Activated CD8-positive, alpha-beta T cell treated with anti-CD3 and anti-CD28 coated beads for 36 hours (primary cell): ENCODE measurements at regions not wholly inside any gene's neighbourhood (a gene's known extent, or its start where the extent isn't known, plus 50 kb on each side); places are given as distances from the start of the nearest gene placed in this dataset.

ENCODE experiments used
- ATAC-seq: fragments of 200-7000 bp; cut with Tn5 transposase; one replicate; pipeline ENCODE4 v1.10.0; 2021; ENCODE audit warnings: mild to moderate bottlenecking, moderate library complexity
- CTCF ChIA-PET: fragments of 350-600 bp; sonication (Branson Sonifier 250); formaldehyde crosslinking; loops from one replicate; lab custom pipeline; 2021; ENCODE audit warnings: antibody characterized with exemption; lab: Charles Lee
- POLR2A ChIA-PET: fragments of 350-600 bp; sonication (Branson Sonifier 250); formaldehyde crosslinking; loops from one replicate; lab custom pipeline; 2021; ENCODE audit warnings: antibody characterized with exemption; lab: Charles Lee
- DNase-seq: peaks from one replicate; pipeline ENCODE4 v3.0.0-alpha.2; 2020
- H3K27ac Mint-ChIP-seq: one replicate; pipeline ENCODE4 v1.8.0; 2021; ENCODE audit warnings: mild to moderate bottlenecking, mixed read lengths
- H3K27me3 Mint-ChIP-seq: one replicate; pipeline ENCODE4 v1.8.0; 2021; ENCODE audit warnings: mixed read lengths
- H3K36me3 Mint-ChIP-seq: one replicate; pipeline ENCODE4 v1.8.0; 2021; ENCODE audit warnings: low read depth, mixed read lengths
- H3K4me1 Mint-ChIP-seq: one replicate; pipeline ENCODE4 v1.8.0; 2021; ENCODE audit warnings: low read depth, mixed read lengths
- H3K4me3 Mint-ChIP-seq: one replicate; pipeline ENCODE4 v1.8.0; 2021; ENCODE audit warnings: mild to moderate bottlenecking, moderate library complexity, mixed read lengths
- H3K9me3 Mint-ChIP-seq: one replicate; pipeline ENCODE4 v1.8.0; 2021; ENCODE audit warnings: mixed read lengths
- intact Hi-C: fragments of 100-400 bp; cut with micrococcal nuclease; formaldehyde crosslinking; loops from one replicate; pipeline ENCODE4 v1.10.0; 2022
- TF ChIP-seq, protein P1 (sequence below): fragments of 200-600 bp; IDR thresholded peaks from one replicate; pipeline ENCODE4 v1.8.0; 2022; ENCODE audit warnings: antibody characterized with exemption, mild to moderate bottlenecking

GRCh38 chr6:8240301-8240700, 138.0 kb upstream of the EEF1E1 start:
- H3K4me1 Mint-ChIP-seq: no peaks in the 10 kb centered on the region
- no peaks in the 10 kb centered on the region for H3K36me3 Mint-ChIP-seq
- intact Hi-C loops: no loop called here
- H3K27me3 Mint-ChIP-seq: peaks cover 2% of the 10 kb centered on the region
- CTCF ChIA-PET: interaction anchor here (0.6 to 1.7 kb wide), 3 partner anchors 13 to 203 kb away, joined by 3 to 7 read pairs (median 4); no protein-coding TSS in a partner anchor
- POLR2A ChIA-PET: no interaction called here
- DNase-seq (no peak), ATAC-seq (no peak)
- TF ChIP-seq, protein P1, sequence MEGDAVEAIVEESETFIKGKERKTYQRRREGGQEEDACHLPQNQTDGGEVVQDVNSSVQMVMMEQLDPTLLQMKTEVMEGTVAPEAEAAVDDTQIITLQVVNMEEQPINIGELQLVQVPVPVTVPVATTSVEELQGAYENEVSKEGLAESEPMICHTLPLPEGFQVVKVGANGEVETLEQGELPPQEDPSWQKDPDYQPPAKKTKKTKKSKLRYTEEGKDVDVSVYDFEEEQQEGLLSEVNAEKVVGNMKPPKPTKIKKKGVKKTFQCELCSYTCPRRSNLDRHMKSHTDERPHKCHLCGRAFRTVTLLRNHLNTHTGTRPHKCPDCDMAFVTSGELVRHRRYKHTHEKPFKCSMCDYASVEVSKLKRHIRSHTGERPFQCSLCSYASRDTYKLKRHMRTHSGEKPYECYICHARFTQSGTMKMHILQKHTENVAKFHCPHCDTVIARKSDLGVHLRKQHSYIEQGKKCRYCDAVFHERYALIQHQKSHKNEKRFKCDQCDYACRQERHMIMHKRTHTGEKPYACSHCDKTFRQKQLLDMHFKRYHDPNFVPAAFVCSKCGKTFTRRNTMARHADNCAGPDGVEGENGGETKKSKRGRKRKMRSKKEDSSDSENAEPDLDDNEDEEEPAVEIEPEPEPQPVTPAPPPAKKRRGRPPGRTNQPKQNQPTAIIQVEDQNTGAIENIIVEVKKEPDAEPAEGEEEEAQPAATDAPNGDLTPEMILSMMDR: no peak
- no peak overlapping the region for H3K27ac Mint-ChIP-seq
- H3K9me3 Mint-ChIP-seq: no peaks in the 10 kb centered on the region
- no peak overlapping the region for H3K4me3 Mint-ChIP-seq

DNA sequence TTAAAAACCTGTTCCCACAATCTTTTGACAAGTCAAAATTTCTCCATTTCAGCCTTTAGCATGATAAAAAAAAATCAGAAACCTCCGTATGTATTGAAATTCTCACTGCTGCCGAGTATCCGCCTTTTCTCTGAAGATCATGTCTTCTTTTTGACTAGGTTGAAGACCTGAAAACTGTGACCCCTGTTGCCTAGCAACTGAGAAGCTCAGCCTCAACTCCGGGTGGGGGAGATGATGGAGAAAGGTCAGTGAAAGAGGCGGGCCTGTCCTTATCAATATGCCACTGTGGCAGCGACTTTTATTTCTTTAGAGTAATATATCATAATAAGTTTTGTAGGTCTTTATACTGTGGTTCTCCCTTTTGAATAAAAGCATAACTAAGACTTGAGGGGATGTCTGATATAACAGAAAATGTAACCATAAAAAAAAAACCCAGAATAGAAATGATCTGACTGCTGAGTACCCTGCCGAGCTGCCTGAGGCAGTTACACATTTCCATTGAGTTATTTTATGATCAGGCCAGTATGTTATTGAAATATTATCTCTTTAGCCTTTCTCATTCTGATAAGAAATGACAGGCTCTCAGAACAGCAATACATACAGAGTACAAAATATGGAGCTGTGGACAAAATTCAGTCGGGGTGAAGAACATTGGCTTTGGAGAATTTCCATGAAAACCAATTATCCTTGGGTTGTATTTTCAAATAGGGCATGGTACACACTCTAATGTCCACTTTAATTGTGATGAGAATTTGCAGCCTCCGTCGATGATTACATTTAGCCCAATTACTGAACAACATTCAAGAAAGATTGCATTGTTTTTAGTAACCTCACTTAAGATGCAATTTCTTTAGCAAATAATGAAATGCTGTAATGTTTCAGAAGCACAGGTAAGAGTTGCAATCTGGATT, 136.7 kb upstream of the EEF1E1 start:
- Mint-ChIP-seq H3K9me3 (no peaks in the 10 kb centered on the region), H3K36me3 (no peaks in the 10 kb centered on the region), H3K4me3 (no peak overlapping the region), H3K4me1 (no peaks in the 10 kb centered on the region), H3K27ac (no peak overlapping the region), H3K27me3 (peaks cover 2% of the 10 kb centered on the region)
- TF ChIP-seq, protein P1: no peak
- ATAC-seq (no peak), DNase-seq (no peak)
- ChIA-PET CTCF (interaction anchor here (1.7 kb wide), 1 partner anchor 20 kb away, joined by 7 read pairs; no protein-coding TSS in a partner anchor), POLR2A (no interaction called here)
- intact Hi-C loops: no loop called here

DNA sequence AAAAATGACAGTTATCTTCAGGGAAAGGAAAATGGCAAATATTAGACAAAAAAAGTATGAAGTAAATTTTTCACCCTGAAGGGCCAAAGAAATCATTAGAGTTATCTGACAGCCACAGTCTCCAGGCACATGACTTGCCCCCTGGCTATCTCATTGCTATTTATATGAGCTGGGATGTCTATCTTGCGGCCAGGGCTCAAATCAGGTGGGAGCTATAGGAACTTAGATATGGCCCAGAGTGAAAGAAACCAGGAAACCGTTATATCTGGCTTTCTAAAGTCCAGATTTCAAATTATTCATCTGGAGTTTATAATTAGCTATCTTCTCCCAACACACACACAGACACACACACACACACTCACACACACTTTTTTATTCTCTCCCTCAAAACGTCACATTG, 135.3 kb upstream of the EEF1E1 start:
- ATAC-seq: no peak
- CTCF ChIA-PET: no interaction called here
- H3K36me3 Mint-ChIP-seq: no peaks in the 10 kb centered on the region
- POLR2A ChIA-PET: no interaction called here
- no peaks in the 10 kb centered on the region for H3K9me3 Mint-ChIP-seq
- intact Hi-C loops: no loop called here
- no peak overlapping the region for H3K27ac Mint-ChIP-seq
- peaks cover 2% of the 10 kb centered on the region for H3K27me3 Mint-ChIP-seq
- H3K4me3 Mint-ChIP-seq: no peak overlapping the region
- no peaks in the 10 kb centered on the region for H3K4me1 Mint-ChIP-seq
- TF ChIP-seq, protein P1: no peak
- DNase-seq: no peak

GRCh38 chr6:8236956-8237355, 134.6 kb upstream of the EEF1E1 start:
- ChIA-PET POLR2A (no interaction called here), CTCF (no interaction called here)
- peaks cover 2% of the 10 kb centered on the region for H3K27me3 Mint-ChIP-seq
- no peaks in the 10 kb centered on the region for H3K4me1 Mint-ChIP-seq
- ATAC-seq: no peak
- no peak overlapping the region for H3K27ac Mint-ChIP-seq
- DNase-seq: no peak
- no peaks in the 10 kb centered on the region for H3K9me3 Mint-ChIP-seq
- H3K36me3 Mint-ChIP-seq: no peaks in the 10 kb centered on the region
- H3K4me3 Mint-ChIP-seq: no peak overlapping the region
- intact Hi-C loops: no loop called here
- TF ChIP-seq, protein P1: no peak

- ChIA-PET POLR2A (no interaction called here), CTCF (interaction anchor here (2.0 kb wide), 1 partner anchor 15 kb away, joined by 6 read pairs; no protein-coding TSS in a partner anchor)
- H3K9me3 Mint-ChIP-seq: no peaks in the 10 kb centered on the region
- H3K36me3 Mint-ChIP-seq: no peaks in the 10 kb centered on the region
- no peak overlapping the region for H3K4me3 Mint-ChIP-seq
- TF ChIP-seq, protein P1: no peak
- no peaks in the 10 kb centered on the region for H3K4me1 Mint-ChIP-seq
- DNase-seq (no peak), ATAC-seq (no peak)
- H3K27ac Mint-ChIP-seq: no peak overlapping the region
- intact Hi-C loops: no loop called here
- peaks cover 6% of the 10 kb centered on the region for H3K27me3 Mint-ChIP-seq
These were observed 132.0 kb upstream of the EEF1E1 start for GRCh38 chr6:8234321-8234720.
